ENCODE measurements at regions not wholly inside any gene's neighbourhood (a gene's known extent, or its start where the extent isn't known, plus 50 kb on each side); places are given as distances from the start of the nearest gene placed in this dataset.

GRCh38 chr3:157931517-157931916 lies 174.7 kb downstream of the SHOX2 start:
- intact Hi-C loops (cut with DNase I): no loop called here
- ATAC-seq: no peak
- Histone ChIP-seq H3K27ac (no peak overlapping the region), H3K27me3 (no peaks in the 10 kb centered on the region), H3K4me1 (no peaks in the 10 kb centered on the region), H3K36me3 (no peaks in the 10 kb centered on the region), H3K9me3 (no peaks in the 10 kb centered on the region), H3K4me3 (no peak overlapping the region)
- TF ChIP-seq POLR2A (IDR thresholded peaks at IDR 0.05) (no peak), CTCF (IDR thresholded peaks at IDR 0.05) (no peak)
- DNase-seq: no peak
- 59 to 71% (median 64%) methylated on average over 6 of the region's 6 CpGs for WGBS, 4 donors

- ATAC-seq (no peak), DNase-seq (no peak)
- Histone ChIP-seq H3K36me3 (no peaks in the 10 kb centered on the region), H3K4me3 (no peak overlapping the region), H3K27me3 (no peaks in the 10 kb centered on the region), H3K27ac (no peak overlapping the region), H3K4me1 (no peaks in the 10 kb centered on the region), H3K9me3 (no peaks in the 10 kb centered on the region)
- TF ChIP-seq POLR2A (IDR thresholded peaks at IDR 0.05) (no peak), CTCF (IDR thresholded peaks at IDR 0.05) (no peak)
- whole genome bisulfite sequencing, 4 donors: 48 to 61% (median 55%) methylated on average over 1 to 4 of the region's 4 CpGs
- intact Hi-C loops (cut with DNase I): no loop called here
Measured at GRCh38 chr3:157930000-157930780, 176.0 kb downstream of the SHOX2 start.

GRCh38 chr3:157926822-157927221 lies 179.4 kb downstream of the SHOX2 start:
- no peaks in the 10 kb centered on the region for H3K36me3 ChIP-seq
- H3K27ac ChIP-seq: no peak overlapping the region
- H3K4me1 ChIP-seq: no peaks in the 10 kb centered on the region
- H3K9me3 ChIP-seq: no peaks in the 10 kb centered on the region
- TF ChIP-seq POLR2A (IDR thresholded peaks at IDR 0.05) (no peak), CTCF (IDR thresholded peaks at IDR 0.05) (no peak)
- ATAC-seq: no peak
- H3K27me3 ChIP-seq: no peaks in the 10 kb centered on the region
- intact Hi-C loops (cut with DNase I): no loop called here
- WGBS, 4 donors: 85 to 88% (median 87%) methylated on average over 8 of the region's 8 CpGs
- DNase-seq: no peak
- no peak overlapping the region for H3K4me3 ChIP-seq

- DNase-seq (no peak), ATAC-seq (no peak)
- Histone ChIP-seq H3K36me3 (no peaks in the 10 kb centered on the region), H3K9me3 (no peaks in the 10 kb centered on the region), H3K27me3 (no peaks in the 10 kb centered on the region), H3K27ac (no peak overlapping the region), H3K4me3 (no peak overlapping the region), H3K4me1 (no peaks in the 10 kb centered on the region)
- intact Hi-C loops (cut with DNase I): no loop called here
- WGBS, 4 donors: 88 to 92% (median 90%) methylated on average over 1 of the region's 1 CpG
- TF ChIP-seq CTCF (IDR thresholded peaks at IDR 0.05) (no peak), POLR2A (IDR thresholded peaks at IDR 0.05) (no peak)
Measured at GRCh38 chr3:157922614-157923013, 183.6 kb downstream of the SHOX2 start.
